SK-N-SH (cell line): ENCODE measurements at regions not wholly inside any gene's neighbourhood (a gene's known extent, or its start where the extent isn't known, plus 50 kb on each side); places are given as distances from the start of the nearest gene placed in this dataset.

Experiments used
- CTCF ChIA-PET: fragments of 300-600, 350-600 bp; formaldehyde crosslinking; extraction: SDS; loops from one replicate; lab custom pipeline; 2021; lab: Yijun Ruan, JAX
- POLR2A ChIA-PET: fragments of 350-600 bp; sonication (Branson Sonifier 250); formaldehyde crosslinking; extraction: SDS; loops from one replicate; lab custom pipeline; 2020; ENCODE audit warnings: antibody characterized with exemption, inconsistent platforms; lab: Yijun Ruan, JAX
- DNase-seq: peaks from one replicate; pipeline ENCODE4 v3.0.0; 2012
- H2AFZ ChIP-seq: fragments of 200-600 bp; sonication (generic); 2 replicates; pipeline ENCODE4 v1.8.1; 2016; ENCODE audit warnings: antibody characterized with exemption, mild to moderate bottlenecking, low read depth
- H3F3A ChIP-seq: fragments of 200-600 bp; sonication (generic); replicated peaks from 2 replicates; pipeline ENCODE3; 2016; ENCODE audit warnings: antibody characterized with exemption, mild to moderate bottlenecking; ENCODE audit not compliant: insufficient read depth
- H3K27ac ChIP-seq, 2 experiments: fragments of 200-500 bp in 1 of 2; fragments of 200-600 bp in 1 of 2; sonication (Bioruptor generic) in 1 of 2; sonication (generic), shearing (Covaris generic) in 1 of 2; 2 replicates each; pipeline versions ENCODE4 v1.5.1 to v1.6.1; 2014 to 2016; ENCODE audit warnings: low read depth in 2 of 2, inconsistent platforms in 1 of 2, low read length in 1 of 2, mild to moderate bottlenecking in 1 of 2, mixed read lengths in 1 of 2
- H3K27me3 ChIP-seq: fragments of 200-600 bp; sonication (generic), shearing (Covaris generic); 2 replicates; pipeline ENCODE4 v1.6.1; 2016; ENCODE audit warnings: mixed run types; ENCODE audit not compliant: insufficient read depth
- H3K36me3 ChIP-seq, 2 experiments: fragments of 200-500 bp in 1 of 2; fragments of 200-600 bp in 1 of 2; sonication (Bioruptor generic) in 1 of 2; sonication (generic) in 1 of 2; replicated peaks in 1 of 2; 2 replicates each; pipeline versions ENCODE3 to v1.5.1; 2014 to 2016; ENCODE audit warnings: low read length in 1 of 2, mild to moderate bottlenecking in 1 of 2; ENCODE audit not compliant: insufficient read depth in 2 of 2, control insufficient read depth in 1 of 2
- H3K4me1 ChIP-seq, 2 experiments: fragments of 200-500 bp in 1 of 2; fragments of 200-600 bp in 1 of 2; sonication (Bioruptor generic) in 1 of 2; sonication (generic), shearing (Covaris generic) in 1 of 2; 2 replicates each; pipeline versions ENCODE4 v1.5.1 to v1.6.1; 2014 to 2016; ENCODE audit warnings: low read depth in 1 of 2, low read length in 1 of 2, mixed run types in 1 of 2; ENCODE audit not compliant: insufficient read depth in 2 of 2, control insufficient read depth in 1 of 2
- H3K4me2 ChIP-seq: fragments of 200-600 bp; sonication (generic), shearing (Covaris generic); 2 replicates; pipeline ENCODE4 v1.6.1; 2017; ENCODE audit warnings: mixed run types
- H3K4me3 ChIP-seq, 2 experiments: fragments of 200-500 bp in 1 of 2; fragments of 200-600 bp in 1 of 2; sonication (Bioruptor generic) in 1 of 2; sonication (generic), shearing (Covaris generic) in 1 of 2; 2 replicates each; pipeline versions ENCODE4 v1.5.1 to v1.8.1; 2014 to 2016; ENCODE audit warnings: low read depth in 2 of 2, inconsistent platforms in 1 of 2, low read length in 1 of 2, mild to moderate bottlenecking in 1 of 2, mixed read lengths in 1 of 2, moderate library complexity in 1 of 2
- H3K79me2 ChIP-seq: fragments of 200-600 bp; sonication (generic); 2 replicates; pipeline ENCODE4 v1.8.1; 2017; ENCODE audit warnings: mild to moderate bottlenecking; ENCODE audit not compliant: insufficient read depth
- H3K9ac ChIP-seq: fragments of 200-600 bp; sonication (generic); 2 replicates; pipeline ENCODE4 v1.6.1; 2017; ENCODE audit warnings: mixed run types
- H3K9me2 ChIP-seq: fragments of 200-600 bp; sonication (generic); 2 replicates; pipeline ENCODE4 v1.6.1; 2017; ENCODE audit warnings: mixed run types
- H3K9me3 ChIP-seq: fragments of 200-600 bp; sonication (generic); 2 replicates; pipeline ENCODE4 v1.6.1; 2017; ENCODE audit warnings: mixed run types, mild to moderate bottlenecking, moderate library complexity
- H4K20me1 ChIP-seq: fragments of 200-600 bp; sonication (generic); 2 replicates; pipeline ENCODE4 v1.6.1; 2017; ENCODE audit warnings: mild to moderate bottlenecking, mixed run types; ENCODE audit not compliant: insufficient read depth
- EP300 ChIP-seq, 2 experiments: IDR thresholded peaks; 2 replicates each; pipeline versions ENCODE4 v1.4.0 to v1.6.1; 2012; ENCODE audit warnings: borderline replicate concordance in 1 of 2, low read depth in 1 of 2, low read length in 1 of 2
- FOXM1 ChIP-seq: IDR thresholded peaks from 2 replicates; pipeline ENCODE4 v1.4.0; 2012; ENCODE audit warnings: low read depth, mild to moderate bottlenecking
- GATA2 ChIP-seq: sonication (generic); formaldehyde crosslinking; IDR thresholded peaks from 2 replicates; pipeline ENCODE4 v1.5.0; 2020; ENCODE audit warnings: mild to moderate bottlenecking, missing genetic modification reagents
- NFIC ChIP-seq: IDR thresholded peaks from 2 replicates; pipeline ENCODE4 v1.4.0; 2012; ENCODE audit warnings: borderline replicate concordance
- NRF1 ChIP-seq: IDR thresholded peaks from 2 replicates; pipeline ENCODE4 v1.6.1; 2012; ENCODE audit warnings: low read depth, mild to moderate bottlenecking, low read length
- RAD21 ChIP-seq: IDR thresholded peaks from 2 replicates; pipeline ENCODE4 v1.6.1; 2012; ENCODE audit warnings: mild to moderate bottlenecking, low read length
- RXRA ChIP-seq: IDR thresholded peaks from 2 replicates; pipeline ENCODE4 v1.4.0; 2012; ENCODE audit warnings: low read depth, mild to moderate bottlenecking, borderline replicate concordance
- SIN3A ChIP-seq: IDR thresholded peaks from 2 replicates; pipeline ENCODE4 v1.6.1; 2012; ENCODE audit warnings: low read depth, mild to moderate bottlenecking, low read length, moderate library complexity, borderline replicate concordance
- TAF1 ChIP-seq: IDR thresholded peaks from 2 replicates; pipeline ENCODE4 v1.6.1; 2012; ENCODE audit warnings: low read depth, mild to moderate bottlenecking, low read length, moderate library complexity, borderline replicate concordance
- TEAD4 ChIP-seq: IDR thresholded peaks from 2 replicates; pipeline ENCODE4 v1.4.0; 2012; ENCODE audit warnings: mild to moderate bottlenecking, borderline replicate concordance; ENCODE audit not compliant: insufficient read depth
- USF1 ChIP-seq: IDR thresholded peaks from 2 replicates; pipeline ENCODE4 v1.4.0; 2012; ENCODE audit warnings: low read depth, borderline replicate concordance
- USF2 ChIP-seq: fragments of 150-350 bp; IDR thresholded peaks from 2 replicates; pipeline ENCODE4 v1.6.1; 2017; ENCODE audit warnings: antibody characterized with exemption, low read length, low read depth, borderline replicate concordance
- WGBS: methylation state at CpG from one replicate; pipeline ENCODE4 v1.1.6; 2017; ENCODE audit warnings: low lambda C conversion rate; 5-methylcytosine and 5-hydroxymethylcytosine counted together
- TF ChIP-seq, protein P1 (sequence below): IDR thresholded peaks from 2 replicates; pipeline ENCODE4 v1.4.0; 2012; ENCODE audit warnings: low read depth, borderline replicate concordance
- TF ChIP-seq, protein P2 (sequence below): fragments of 150-350 bp; IDR thresholded peaks from 2 replicates; pipeline ENCODE4 v1.6.1; 2016; ENCODE audit warnings: mild to moderate bottlenecking, low read depth, low read length

GRCh38 chr7:13104128-13104527 lies 416.7 kb downstream of the ARL4A start:
- no peaks in the 10 kb centered on the region for H3K27me3 ChIP-seq
- POLR2A ChIA-PET = no interaction called here
- H3K4me3 ChIP-seq = no peak overlapping the region
- TF ChIP-seq EP300 (IDR thresholded peaks at IDR 0.05; ENCODE audit: borderline replicate concordance in 1 of 2, low read depth in 1 of 2, low read length in 1 of 2) (no peak), RXRA (no peak), USF1 (no peak), NRF1 (no peak), TAF1 (no peak), FOXM1 (no peak), SIN3A (no peak), RAD21 (no peak), GATA2 (CRISPR knock-in tag) (no peak), NFIC (no peak), USF2 (no peak), TEAD4 (no peak)
- TF ChIP-seq, protein P1, sequence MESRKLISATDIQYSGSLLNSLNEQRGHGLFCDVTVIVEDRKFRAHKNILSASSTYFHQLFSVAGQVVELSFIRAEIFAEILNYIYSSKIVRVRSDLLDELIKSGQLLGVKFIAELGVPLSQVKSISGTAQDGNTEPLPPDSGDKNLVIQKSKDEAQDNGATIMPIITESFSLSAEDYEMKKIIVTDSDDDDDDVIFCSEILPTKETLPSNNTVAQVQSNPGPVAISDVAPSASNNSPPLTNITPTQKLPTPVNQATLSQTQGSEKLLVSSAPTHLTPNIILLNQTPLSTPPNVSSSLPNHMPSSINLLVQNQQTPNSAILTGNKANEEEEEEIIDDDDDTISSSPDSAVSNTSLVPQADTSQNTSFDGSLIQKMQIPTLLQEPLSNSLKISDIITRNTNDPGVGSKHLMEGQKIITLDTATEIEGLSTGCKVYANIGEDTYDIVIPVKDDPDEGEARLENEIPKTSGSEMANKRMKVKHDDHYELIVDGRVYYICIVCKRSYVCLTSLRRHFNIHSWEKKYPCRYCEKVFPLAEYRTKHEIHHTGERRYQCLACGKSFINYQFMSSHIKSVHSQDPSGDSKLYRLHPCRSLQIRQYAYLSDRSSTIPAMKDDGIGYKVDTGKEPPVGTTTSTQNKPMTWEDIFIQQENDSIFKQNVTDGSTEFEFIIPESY = no peak
- TF ChIP-seq, protein P2, sequence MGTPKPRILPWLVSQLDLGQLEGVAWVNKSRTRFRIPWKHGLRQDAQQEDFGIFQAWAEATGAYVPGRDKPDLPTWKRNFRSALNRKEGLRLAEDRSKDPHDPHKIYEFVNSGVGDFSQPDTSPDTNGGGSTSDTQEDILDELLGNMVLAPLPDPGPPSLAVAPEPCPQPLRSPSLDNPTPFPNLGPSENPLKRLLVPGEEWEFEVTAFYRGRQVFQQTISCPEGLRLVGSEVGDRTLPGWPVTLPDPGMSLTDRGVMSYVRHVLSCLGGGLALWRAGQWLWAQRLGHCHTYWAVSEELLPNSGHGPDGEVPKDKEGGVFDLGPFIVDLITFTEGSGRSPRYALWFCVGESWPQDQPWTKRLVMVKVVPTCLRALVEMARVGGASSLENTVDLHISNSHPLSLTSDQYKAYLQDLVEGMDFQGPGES = no peak
- H3K9ac ChIP-seq = no peak overlapping the region
- H2AFZ ChIP-seq = no peak overlapping the region
- H3K4me1 ChIP-seq = no peaks in the 10 kb centered on the region
- no peaks in the 10 kb centered on the region for H3K9me2 ChIP-seq
- no peaks in the 10 kb centered on the region for H3F3A ChIP-seq
- DNase-seq = no peak
- H4K20me1 ChIP-seq = no peaks in the 10 kb centered on the region
- H3K79me2 ChIP-seq = no peaks in the 10 kb centered on the region
- 9% methylated on average over 1 of the region's 1 CpG for WGBS
- H3K36me3 ChIP-seq = no peaks in the 10 kb centered on the region
- H3K4me2 ChIP-seq = no peak overlapping the region
- no peaks in the 10 kb centered on the region for H3K9me3 ChIP-seq
- no peak overlapping the region for H3K27ac ChIP-seq
- CTCF ChIA-PET = no interaction called here
